ENCODE measurements at regions not wholly inside any gene's neighbourhood (a gene's known extent, or its start where the extent isn't known, plus 50 kb on each side); places are given as distances from the start of the nearest gene placed in this dataset.

GRCh38 chr6:134689641-134690040, 260.3 kb downstream of the ALDH8A1 start:
- Histone ChIP-seq H4K91ac (replicated peaks; ENCODE audit: insufficient read length, low read length) (no peak overlapping the region), H2AFZ (ENCODE audit: low read length) (no peak overlapping the region), H3K27me3 (replicated peaks in 1 of 4; ENCODE audit: control insufficient read depth in 3 of 4, extremely low read depth in 1 of 4, insufficient read depth in 3 of 4, low read length in 3 of 4) (no peaks in the 10 kb centered on the region), H3K56ac (replicated peaks; ENCODE audit: insufficient read length, low read depth, low read length) (no peak overlapping the region), H2AK5ac (ENCODE audit: low read depth, low read length) (no peak overlapping the region), H3K18ac (ENCODE audit: extremely low read depth, low read length) (no peak overlapping the region), H2BK120ac (replicated peaks; ENCODE audit: low read depth, low read length) (no peak overlapping the region), H3K4me2 (ENCODE audit: insufficient read depth in 1 of 2, low read depth in 2 of 2, low read length in 2 of 2) (no peak overlapping the region), H3K9ac (replicated peaks in 1 of 4; ENCODE audit: extremely low read depth in 1 of 4, low read depth in 3 of 4, low read length in 3 of 4) (no peak overlapping the region), H3K23ac (ENCODE audit: insufficient read length) (no peak overlapping the region), H3K9me3 (ENCODE audit: insufficient read depth in 2 of 2, low read depth in 1 of 2, low read length in 1 of 2) (no peaks in the 10 kb centered on the region), H4K8ac (ENCODE audit: extremely low read depth, insufficient read depth, low read length) (no peak overlapping the region), H3K4me3 (ENCODE audit: extremely low read depth in 1 of 4, insufficient read depth in 2 of 4, low read depth in 3 of 4, low read length in 4 of 4) (no peak overlapping the region), H4K20me1 (replicated peaks in 1 of 2; ENCODE audit: control insufficient read depth in 1 of 2, insufficient read depth in 2 of 2, low read length in 2 of 2) (no peaks in the 10 kb centered on the region), H3K4me1 (replicated peaks in 1 of 4; ENCODE audit: control insufficient read depth in 3 of 4, insufficient read depth in 4 of 4, low read length in 3 of 4) (no peaks in the 10 kb centered on the region), H3K27ac (ENCODE audit: low read depth, low read length) (no peak overlapping the region), H3K23me2 (ENCODE audit: low read depth, low read length) (no peaks in the 10 kb centered on the region), H2BK5ac (ENCODE audit: low read depth, low read length) (no peak overlapping the region), H4K5ac (ENCODE audit: insufficient read length, low read depth, low read length) (no peak overlapping the region), H3K4ac (replicated peaks; ENCODE audit: insufficient read length, low read depth, low read length) (no peak overlapping the region), H3K14ac (ENCODE audit: insufficient read length) (no peak overlapping the region), H2BK15ac (ENCODE audit: low read length) (no peak overlapping the region), H3K79me1 (ENCODE audit: low read depth, low read length) (no peaks in the 10 kb centered on the region), H2BK12ac (ENCODE audit: low read depth, low read length) (no peak overlapping the region), H2BK20ac (ENCODE audit: low read length) (no peak overlapping the region), H3K36me3 (ENCODE audit: control insufficient read depth in 2 of 4, insufficient read depth in 4 of 4, low read length in 3 of 4) (no peaks in the 10 kb centered on the region), H3K79me2 (ENCODE audit: control insufficient read depth in 1 of 2, insufficient read depth in 2 of 2, low read length in 2 of 2) (no peaks in the 10 kb centered on the region)
- no peak for TF ChIP-seq E2F6 (IDR thresholded peaks at IDR 0.05)
- ChIA-PET CTCF (ENCODE audit: partially characterized antibody) (interaction anchor here (0.8 to 2.2 kb wide), 5 partner anchors 14 to 85 kb away, joined by 3 to 6 read pairs (median 3); no protein-coding TSS in a partner anchor), POLR2A (ENCODE audit: partially characterized antibody) (no interaction called here)
- FAIRE-seq (no peak), DNase-seq (ENCODE audit: low read depth in 1 of 2, low spot score in 2 of 2) (no peak)
- WGBS, 2 experiments (ENCODE audit: extremely low coverage in 1 of 2, insufficient coverage in 1 of 2, insufficient read length in 1 of 2, insufficient replicate concordance in 2 of 2, low coverage in 1 of 2, low lambda C conversion rate in 2 of 2, missing lambda C conversion rate in 1 of 2), result 93% methylated on average over 4 of the region's 4 CpGs; no CpG with 5 or more reads in 1 of the 2 experiments
